Endothelial cell of umbilical vein (primary cell): ENCODE measurements at regions not wholly inside any gene's neighbourhood (a gene's known extent, or its start where the extent isn't known, plus 50 kb on each side); places are given as distances from the start of the nearest gene placed in this dataset.

ENCODE experiments used
- BruUV-seq: library from RNA; stranded (reverse); fragments of 400-500 nt; replicated peaks from 2 replicates; lab custom pipeline; 2021; lab: Mats Ljungman, UMichigan
- CTCF ChIA-PET: fragments of 300-600, 350-600 bp; sonication (Branson Sonifier 250); formaldehyde crosslinking; loops from one replicate; lab custom pipeline; 2021; ENCODE audit warnings: antibody characterized with exemption, inconsistent platforms; lab: Charles Lee
- POLR2A ChIA-PET: fragments of 300-600, 350-600 bp; sonication (Branson Sonifier 250); formaldehyde crosslinking; loops from one replicate; lab custom pipeline; 2021; ENCODE audit warnings: antibody characterized with exemption, inconsistent platforms; lab: Charles Lee
- DNase-seq: peaks from one replicate; pipeline ENCODE4 v3.0.0-alpha.2; 2011; ENCODE audit warnings: low read depth, low spot score
- FAIRE-seq: peaks from 2 replicates; lab custom pipeline; 2011; peaks lifted over from hg19 to GRCh38; lab: Jason Lieb, UNC
- H2AFZ ChIP-seq: 2 replicates; pipeline ENCODE4 v1.6.0; 2012; ENCODE audit warnings: low read depth, low read length, control low read depth, inconsistent platforms
- H3K27ac ChIP-seq: 2 replicates; pipeline ENCODE4 v1.5.1; 2011; ENCODE audit warnings: low read depth, mild to moderate bottlenecking, control low read depth, low read length, moderate library complexity; ENCODE audit not compliant: insufficient read depth
- H3K27me3 ChIP-seq, 2 experiments: 2 replicates each; pipeline versions ENCODE4 v1.6.0 to v1.6.1; 2011; ENCODE audit warnings: low read length in 2 of 2, mixed read lengths in 1 of 2; ENCODE audit not compliant: control insufficient read depth in 2 of 2, insufficient read depth in 2 of 2
- H3K36me3 ChIP-seq, 2 experiments: 2 replicates in 1 of 2; 3 replicates in 1 of 2; pipeline ENCODE4 v1.5.1; 2011; ENCODE audit warnings: low read length in 2 of 2, mild to moderate bottlenecking in 1 of 2, moderate library complexity in 1 of 2; ENCODE audit not compliant: control insufficient read depth in 2 of 2, insufficient read depth in 2 of 2; ENCODE audit errors: extremely low read depth in 1 of 2
- H3K4me1 ChIP-seq: 3 replicates; pipeline ENCODE4 v1.5.1; 2011; ENCODE audit warnings: mild to moderate bottlenecking, low read length; ENCODE audit not compliant: control insufficient read depth, insufficient read depth; ENCODE audit errors: extremely low read depth
- H3K4me2 ChIP-seq: 2 replicates; pipeline ENCODE4 v1.6.1; 2011; ENCODE audit warnings: low read length, control low read depth, mixed read lengths; ENCODE audit not compliant: insufficient read depth
- H3K4me3 ChIP-seq, 3 experiments: fragments of 200-600 bp in 1 of 3; sonication (generic), shearing (Covaris generic) in 1 of 3; replicated peaks in 1 of 3; 2 replicates each; pipeline ENCODE4 v1.5.1; 2011 to 2016; ENCODE audit warnings: control low read depth in 3 of 3, low read length in 3 of 3, mild to moderate bottlenecking in 2 of 3, inconsistent platforms in 1 of 3, low read depth in 1 of 3, moderate library complexity in 1 of 3; ENCODE audit not compliant: insufficient read depth in 1 of 3
- H3K79me2 ChIP-seq: 2 replicates; pipeline ENCODE4 v1.6.0; 2012; ENCODE audit warnings: low read length, inconsistent platforms; ENCODE audit not compliant: control insufficient read depth, insufficient read depth
- H3K9ac ChIP-seq: replicated peaks from 2 replicates; pipeline ENCODE3; 2011; ENCODE audit warnings: low read length, control low read depth; ENCODE audit not compliant: insufficient read depth; ENCODE audit errors: extremely low read depth
- H3K9me1 ChIP-seq: replicated peaks from 3 replicates; pipeline ENCODE4 v1.6.0; 2011; ENCODE audit warnings: mild to moderate bottlenecking, low read length; ENCODE audit not compliant: control insufficient read depth, insufficient read depth; ENCODE audit errors: extremely low read depth
- H3K9me3 ChIP-seq: replicated peaks from 2 replicates; pipeline ENCODE4 v1.5.1; 2012; ENCODE audit warnings: low read length, inconsistent platforms; ENCODE audit not compliant: control insufficient read depth, insufficient read depth
- H4K20me1 ChIP-seq: replicated peaks from 2 replicates; pipeline ENCODE3; 2011; ENCODE audit warnings: mild to moderate bottlenecking, low read length; ENCODE audit not compliant: control insufficient read depth, insufficient read depth; ENCODE audit errors: extremely low read depth
- EZH2 ChIP-seq: IDR thresholded peaks from 2 replicates; pipeline ENCODE4 v1.6.1; 2012; ENCODE audit warnings: borderline replicate concordance, low read depth, mild to moderate bottlenecking, moderate library complexity, low read length, inconsistent platforms; ENCODE audit not compliant: severe bottlenecking
- FOS ChIP-seq: IDR thresholded peaks from 2 replicates; pipeline ENCODE4 v1.6.1; 2011; ENCODE audit warnings: mild to moderate bottlenecking, low read length, moderate library complexity, borderline replicate concordance; ENCODE audit not compliant: insufficient read depth
- GATA2 ChIP-seq: IDR thresholded peaks from 2 replicates; pipeline ENCODE4 v1.7.0; 2011; ENCODE audit warnings: low read depth, mild to moderate bottlenecking, moderate library complexity, mixed read lengths, low read length; ENCODE audit not compliant: insufficient read length, insufficient read depth
- JUN ChIP-seq: IDR thresholded peaks from 2 replicates; pipeline ENCODE4 v1.6.1; 2011; ENCODE audit warnings: borderline replicate concordance, low read depth; ENCODE audit not compliant: insufficient read length, insufficient read depth
- MAX ChIP-seq: IDR thresholded peaks from 2 replicates; pipeline ENCODE4 v1.6.1; 2011; ENCODE audit not compliant: insufficient read depth, insufficient read length
- MYC ChIP-seq: IDR thresholded peaks from one replicate; pipeline ENCODE4 v1.6.1; 2011; ENCODE audit warnings: mild to moderate bottlenecking, low read depth, low read length
- POLR2A ChIP-seq: IDR thresholded peaks from 2 replicates; pipeline ENCODE4 v1.6.1; 2012; ENCODE audit warnings: low read depth, mild to moderate bottlenecking, control low read depth, low read length
- POLR2AphosphoS5 ChIP-seq: IDR thresholded peaks from 2 replicates; pipeline ENCODE4 v1.6.1; 2012; ENCODE audit warnings: low read depth, mild to moderate bottlenecking, control low read depth, low read length, moderate library complexity; ENCODE audit not compliant: insufficient read depth
- dilution Hi-C: fragments of 300-500 bp; cut with MboI; formaldehyde crosslinking; loops from one replicate; pipeline ENCODE4 v1.15.0; 2019; ENCODE audit warnings: low sequenced_read_pairs; ENCODE audit not compliant: extremely low pct_ligation_motif_present
- intact Hi-C: fragments of 100-400 bp; cut with micrococcal nuclease; formaldehyde crosslinking; loops from one replicate; pipeline ENCODE4 v1.10.0; 2022
- TF ChIP-seq, protein P1 (sequence below), 2 donors: IDR thresholded peaks; 1 replicate in 1 of 2; 2 replicates in 1 of 2; pipeline ENCODE4 v1.5.1; 2011; ENCODE audit warnings: low read length in 2 of 2, mild to moderate bottlenecking in 2 of 2, moderate library complexity in 2 of 2, control low read depth in 1 of 2, inconsistent platforms in 1 of 2, low read depth in 1 of 2; ENCODE audit not compliant: insufficient read depth in 1 of 2; ENCODE audit errors: extremely low read depth in 1 of 2

DNA sequence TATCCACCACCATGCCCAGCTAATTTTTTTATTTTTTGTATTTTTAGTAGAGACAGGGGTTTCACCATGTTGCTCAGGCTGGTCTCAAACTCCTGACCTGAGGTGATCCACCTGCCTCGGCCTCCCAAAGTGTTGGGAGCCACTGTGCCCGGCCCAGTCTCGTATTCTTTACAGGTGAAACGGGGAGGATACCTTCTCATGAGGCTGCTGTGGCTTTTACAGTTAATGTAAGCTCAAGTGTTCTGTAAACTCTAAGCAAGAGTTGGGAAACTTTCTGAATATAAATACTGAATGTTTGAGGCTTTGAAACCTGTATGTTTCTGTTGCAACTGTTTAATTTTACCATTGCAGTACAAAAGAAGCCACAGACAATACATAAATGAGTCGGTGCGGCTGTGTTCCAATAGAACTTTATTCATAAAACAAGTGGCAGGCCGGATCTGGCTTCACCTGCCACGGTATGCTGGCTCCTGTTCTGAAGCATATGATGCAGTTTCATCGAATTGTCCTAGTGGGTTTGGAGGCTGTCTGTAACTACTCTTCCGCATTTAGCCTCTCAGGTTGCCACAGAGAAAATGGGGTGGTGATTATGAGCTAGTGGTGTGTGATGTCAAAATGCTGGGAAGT lies 192.5 kb upstream of the ZFP64 start:
- no peak overlapping the region for H3K4me3 ChIP-seq
- H3K4me2 ChIP-seq: no peak overlapping the region
- intact Hi-C loops (loop anchor here (5.0 kb wide), 1 partner anchor 108 kb away; no protein-coding TSS in a partner anchor), dilution Hi-C loops (no loop called here)
- no peaks in the 10 kb centered on the region for H3K27me3 ChIP-seq
- H3K9ac ChIP-seq: no peak overlapping the region
- TF ChIP-seq EZH2: no peak
- no peak for TF ChIP-seq MYC
- TF ChIP-seq, protein P1, sequence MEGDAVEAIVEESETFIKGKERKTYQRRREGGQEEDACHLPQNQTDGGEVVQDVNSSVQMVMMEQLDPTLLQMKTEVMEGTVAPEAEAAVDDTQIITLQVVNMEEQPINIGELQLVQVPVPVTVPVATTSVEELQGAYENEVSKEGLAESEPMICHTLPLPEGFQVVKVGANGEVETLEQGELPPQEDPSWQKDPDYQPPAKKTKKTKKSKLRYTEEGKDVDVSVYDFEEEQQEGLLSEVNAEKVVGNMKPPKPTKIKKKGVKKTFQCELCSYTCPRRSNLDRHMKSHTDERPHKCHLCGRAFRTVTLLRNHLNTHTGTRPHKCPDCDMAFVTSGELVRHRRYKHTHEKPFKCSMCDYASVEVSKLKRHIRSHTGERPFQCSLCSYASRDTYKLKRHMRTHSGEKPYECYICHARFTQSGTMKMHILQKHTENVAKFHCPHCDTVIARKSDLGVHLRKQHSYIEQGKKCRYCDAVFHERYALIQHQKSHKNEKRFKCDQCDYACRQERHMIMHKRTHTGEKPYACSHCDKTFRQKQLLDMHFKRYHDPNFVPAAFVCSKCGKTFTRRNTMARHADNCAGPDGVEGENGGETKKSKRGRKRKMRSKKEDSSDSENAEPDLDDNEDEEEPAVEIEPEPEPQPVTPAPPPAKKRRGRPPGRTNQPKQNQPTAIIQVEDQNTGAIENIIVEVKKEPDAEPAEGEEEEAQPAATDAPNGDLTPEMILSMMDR (IDR thresholded peaks at IDR 0.05; ENCODE audit: extremely low read depth in 1 of 2, insufficient read depth in 1 of 2, low read depth in 1 of 2, low read length in 2 of 2): no peak
- no peak for TF ChIP-seq MAX
- no peak for TF ChIP-seq POLR2AphosphoS5
- TF ChIP-seq GATA2: no peak
- no peak for TF ChIP-seq FOS
- no peak for TF ChIP-seq JUN
- no peak for TF ChIP-seq POLR2A
- no peaks in the 10 kb centered on the region for H3K4me1 ChIP-seq
- ChIA-PET POLR2A (no interaction called here), CTCF (interaction anchor here (1.1 kb wide), 1 partner anchor 72 kb away, joined by 4 read pairs; no protein-coding TSS in a partner anchor)
- DNase-seq: no peak
- no peaks in the 10 kb centered on the region for H3K9me1 ChIP-seq
- H4K20me1 ChIP-seq: no peaks in the 10 kb centered on the region
- no peaks in the 10 kb centered on the region for H3K9me3 ChIP-seq
- H3K36me3 ChIP-seq: no peaks in the 10 kb centered on the region
- no peak for FAIRE-seq
- BruUV-seq: no TSS peak
- no peaks in the 10 kb centered on the region for H3K79me2 ChIP-seq
- H2AFZ ChIP-seq: no peak overlapping the region
- H3K27ac ChIP-seq: no peak overlapping the region
